ENCODE measurements at regions not wholly inside any gene's neighbourhood (a gene's known extent, or its start where the extent isn't known, plus 50 kb on each side); places are given as distances from the start of the nearest gene placed in this dataset.
"Not testable (repeated sequence)": the region's sequence is repeated elsewhere in the genome, so short reads cannot be mapped to it uniquely, and the experiment has no call there.

DNA sequence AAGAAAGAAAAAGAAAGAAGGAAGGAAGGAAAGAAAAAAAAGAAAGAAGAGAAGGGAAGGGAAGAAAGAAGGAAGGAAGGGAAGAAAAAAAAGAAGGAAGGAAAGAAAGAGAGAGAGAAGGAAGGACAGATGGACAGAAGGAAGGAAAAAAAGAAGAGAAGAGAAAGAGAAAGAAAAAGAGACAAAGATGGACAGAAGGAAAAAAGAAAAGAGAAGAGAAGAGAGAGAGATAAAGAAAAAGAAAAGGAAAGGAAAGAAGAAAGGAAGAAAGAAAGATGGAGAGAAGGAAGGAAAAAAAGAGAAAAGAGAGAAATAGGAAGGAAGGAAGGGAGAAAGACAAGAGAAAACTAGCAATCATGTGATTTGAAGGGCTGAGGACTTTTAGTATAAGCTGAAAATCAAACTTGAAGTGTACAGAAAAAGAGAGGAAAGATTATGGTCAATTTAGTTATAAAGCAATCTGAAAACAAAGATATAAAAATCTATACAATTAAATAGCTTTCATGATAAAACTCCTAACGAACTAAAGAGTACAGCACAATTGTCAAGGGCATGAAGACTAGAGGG, 115.3 kb downstream of the LTN1 start:
- no peak for DNase-seq

GRCh38 chr21:28875078-28875477, 117.6 kb downstream of the LTN1 start:
- DNase-seq: no peak

DNA sequence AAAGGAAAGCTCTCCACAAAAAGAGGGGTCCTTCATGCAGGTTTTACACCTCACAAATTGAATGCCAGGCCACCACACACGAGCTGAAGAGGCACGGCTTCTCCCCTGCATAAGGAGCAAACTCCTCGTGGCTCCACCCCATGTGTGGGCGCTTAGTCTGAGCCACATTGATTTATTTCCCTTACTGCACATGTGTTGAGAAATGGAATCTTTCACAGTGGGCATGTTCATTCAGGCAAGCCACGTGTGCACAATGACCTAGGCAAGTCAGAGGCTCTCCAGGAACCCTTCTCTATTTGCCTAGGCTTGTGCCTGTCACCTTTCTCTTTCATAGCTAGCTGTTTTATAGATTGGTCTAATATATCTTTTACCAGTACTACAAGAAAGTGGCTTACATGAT, 120.5 kb downstream of the LTN1 start:
- no peak for DNase-seq

- DNase-seq: no peak
Measured at GRCh38 chr21:28871388-28872010, 121.2 kb downstream of the LTN1 start.

DNA sequence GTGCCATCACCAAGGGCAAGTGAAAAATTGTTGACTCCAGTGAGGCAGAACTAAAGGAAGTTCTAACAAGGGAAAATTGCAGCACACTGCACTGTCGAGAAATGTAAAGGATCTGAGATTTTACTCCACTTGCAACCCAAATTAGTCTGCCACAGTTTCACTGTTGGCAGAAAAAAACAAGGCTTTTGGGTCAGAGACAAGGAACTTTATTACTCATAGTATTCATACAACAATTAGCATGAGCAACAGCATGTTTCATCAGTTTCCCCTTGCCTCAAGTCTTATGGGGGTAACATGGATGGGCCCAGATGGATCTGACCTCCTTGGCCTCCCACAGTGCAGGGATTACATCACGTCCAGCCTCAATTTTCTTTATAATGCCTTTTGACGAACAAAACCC, 125.3 kb downstream of the LTN1 start:
- peak in 1 of 3 donors; percentile 23 for DNase-seq

DNA sequence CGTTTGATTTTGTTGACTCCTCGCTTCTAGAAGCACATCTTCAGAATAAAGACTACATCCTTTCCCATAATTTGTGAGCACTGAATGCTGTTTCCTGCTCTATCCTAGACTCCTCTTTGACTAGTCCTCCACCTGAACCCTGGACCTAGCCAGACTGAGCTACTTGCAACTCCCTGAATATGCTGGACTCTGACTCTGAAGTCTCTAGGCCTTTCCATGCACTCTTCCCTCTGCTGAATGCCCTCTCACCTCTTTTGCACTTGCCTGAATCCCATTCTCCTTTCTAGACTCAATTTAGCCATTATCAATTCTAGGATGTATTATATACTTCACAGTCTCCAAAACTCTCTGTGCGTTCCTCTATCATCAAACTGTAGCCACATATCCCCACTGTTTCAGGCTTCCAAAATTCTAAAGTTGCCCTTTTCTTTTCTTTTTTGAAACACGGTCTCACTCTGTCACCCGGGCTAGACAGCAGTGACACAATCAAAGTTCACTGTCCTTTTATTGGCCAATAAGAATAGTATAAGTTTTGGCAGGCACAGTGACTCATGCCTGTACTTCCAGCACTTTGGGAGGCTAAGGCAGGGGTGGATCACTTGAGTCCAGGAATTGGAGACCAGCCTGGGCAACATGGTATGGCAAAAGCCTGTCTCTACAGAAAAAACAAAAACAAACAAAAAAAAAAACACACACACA, 127.0 kb downstream of the LTN1 start:
- no peak for DNase-seq

DNA sequence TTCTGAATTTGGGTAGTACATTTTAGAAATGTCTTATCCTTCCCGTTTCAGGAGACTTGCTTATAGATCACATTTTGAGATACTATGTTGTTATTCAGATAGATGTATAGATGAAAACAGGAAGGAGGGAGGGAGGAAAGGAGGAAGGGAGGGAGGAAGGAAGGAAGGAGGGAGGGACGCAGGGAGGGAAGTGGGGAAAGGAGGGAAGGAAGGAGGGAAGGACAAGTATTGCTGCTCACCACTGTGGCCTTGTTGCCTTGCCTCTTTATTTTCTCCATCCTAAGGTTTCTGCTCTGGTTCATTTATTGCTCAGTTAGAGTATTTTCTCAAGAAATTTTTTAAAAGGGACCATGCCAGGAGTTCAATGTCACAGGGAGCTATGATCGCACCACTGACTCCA, 134.3 kb downstream of the LTN1 start:
- no peak for DNase-seq

DNA sequence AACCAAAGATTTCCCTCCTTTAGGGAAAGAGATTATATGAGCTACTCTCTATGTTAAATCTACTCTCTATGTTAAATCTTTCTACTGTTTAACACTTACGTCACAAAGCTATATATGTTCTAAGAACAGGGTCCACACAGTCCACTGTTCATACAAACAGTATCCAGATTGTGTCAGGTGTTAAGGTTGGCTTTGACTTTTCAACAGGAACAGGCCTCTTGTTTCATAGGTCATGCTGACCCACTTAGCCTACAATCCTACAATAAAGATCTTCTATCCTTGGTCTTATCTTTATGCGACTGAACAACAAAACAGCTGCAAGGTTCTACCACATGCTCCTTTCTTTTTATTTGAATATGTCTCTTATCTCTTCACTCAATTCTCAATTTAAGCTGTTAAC, 134.9 kb downstream of the LTN1 start:
- DNase-seq: no peak

GRCh38 chr21:28856588-28857250, 136.0 kb downstream of the LTN1 start:
- DNase-seq: peak in 1 of 3 donors; percentile 5

GRCh38 chr21:28852706-28853105, 140.0 kb downstream of the LTN1 start:
- DNase-seq: no peak

- DNase-seq: no peak
Measured at GRCh38 chr21:28851645-28852044, 141.0 kb downstream of the LTN1 start.

GRCh38 chr21:28839237-28839636, 153.4 kb downstream of the LTN1 start:
- not testable (repeated sequence) for DNase-seq

GRCh38 chr21:28837426-28837825, 155.3 kb downstream of the LTN1 start:
- not testable (repeated sequence) for DNase-seq

DNA sequence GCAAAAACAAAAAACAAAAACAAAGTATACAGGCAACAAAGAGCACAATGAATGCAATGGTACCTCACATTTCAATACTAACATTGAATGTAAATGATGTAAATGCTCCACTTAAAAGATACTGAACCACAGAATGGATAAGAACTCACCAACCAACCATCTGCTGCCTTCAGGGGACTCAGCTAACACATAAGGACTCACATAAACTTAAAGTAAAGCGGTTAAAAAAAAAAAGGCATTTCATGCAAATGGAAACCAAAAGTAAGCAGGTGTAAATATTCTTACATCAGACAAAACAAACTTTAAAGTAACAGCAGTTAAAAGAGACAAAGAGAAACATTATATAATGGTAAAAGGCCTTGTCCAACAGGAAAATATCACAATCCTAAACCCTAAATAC, 156.1 kb downstream of the LTN1 start:
- not testable (repeated sequence) for DNase-seq

GRCh38 chr21:28834335-28835238, 158.1 kb downstream of the LTN1 start:
- no peak for DNase-seq

DNA sequence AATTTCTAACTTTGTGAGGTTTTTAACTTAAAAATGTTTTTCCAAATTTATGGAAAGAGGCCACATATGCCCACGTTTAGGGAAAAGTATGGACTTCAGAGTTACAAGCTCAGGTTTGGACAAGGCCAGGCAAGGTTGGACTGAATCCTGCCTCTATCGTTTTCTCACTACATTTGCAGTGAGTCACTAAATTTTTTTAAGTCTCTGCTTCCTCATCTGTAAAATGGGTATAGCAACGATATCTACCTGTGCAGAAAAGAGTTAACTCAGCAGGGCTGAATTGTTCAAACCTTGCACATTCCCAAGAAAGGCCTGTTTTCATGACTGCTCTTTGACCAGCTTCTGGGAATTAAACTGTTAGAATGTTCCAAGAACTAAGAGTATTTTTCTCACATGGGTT, 159.1 kb downstream of the LTN1 start:
- DNase-seq: no peak

GRCh38 chr21:28833182-28833581, 159.5 kb downstream of the LTN1 start:
- DNase-seq: no peak

DNA sequence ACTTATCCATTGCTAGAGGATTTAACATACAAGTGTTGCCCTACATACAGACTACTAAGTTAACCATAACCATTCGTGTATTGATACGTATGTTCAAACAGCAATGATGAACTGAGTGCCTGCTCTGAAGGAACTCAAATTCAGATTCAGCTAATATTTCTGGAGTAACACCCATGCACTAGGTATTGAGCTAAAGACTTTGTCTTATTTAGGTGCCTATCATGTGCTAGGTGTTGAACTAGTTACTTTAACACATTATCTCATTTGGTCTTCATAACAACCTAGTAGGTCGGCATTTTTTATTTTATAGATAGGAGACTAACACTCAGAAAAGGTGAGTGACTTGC, 160.0 kb downstream of the LTN1 start:
- no peak for DNase-seq

DNA sequence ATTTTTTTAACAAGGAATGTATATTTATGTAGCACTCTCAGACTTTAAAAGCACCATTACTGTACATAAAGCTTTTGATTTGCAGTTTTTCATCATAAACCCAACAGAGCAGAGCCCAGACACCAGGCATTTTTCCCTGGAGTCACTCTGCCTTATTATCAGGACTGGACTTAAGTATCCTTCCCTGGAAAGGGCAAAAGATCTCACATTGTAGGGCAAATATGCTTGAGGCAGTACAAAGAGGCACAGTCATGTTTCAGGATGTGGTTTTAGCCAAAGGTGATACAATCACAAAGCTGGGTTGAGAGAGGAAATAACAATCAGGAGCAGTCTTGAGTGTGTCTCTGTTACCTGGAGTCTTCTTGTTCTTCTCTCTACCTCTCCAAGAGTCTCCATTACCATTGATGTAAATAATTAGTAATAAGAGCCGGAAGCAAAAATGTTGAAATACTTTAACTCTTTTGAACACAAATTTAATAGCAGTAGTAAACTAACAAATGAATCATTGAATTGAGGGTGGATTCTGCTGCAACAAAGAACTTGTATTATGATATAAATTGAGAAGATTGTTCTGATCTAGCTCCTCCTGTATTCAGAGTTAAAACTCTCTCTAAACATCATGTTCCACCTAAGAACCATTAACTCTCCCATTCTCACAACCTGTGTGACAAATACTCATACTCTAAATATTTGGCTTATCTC, 160.5 kb downstream of the LTN1 start:
- DNase-seq: no peak

DNA sequence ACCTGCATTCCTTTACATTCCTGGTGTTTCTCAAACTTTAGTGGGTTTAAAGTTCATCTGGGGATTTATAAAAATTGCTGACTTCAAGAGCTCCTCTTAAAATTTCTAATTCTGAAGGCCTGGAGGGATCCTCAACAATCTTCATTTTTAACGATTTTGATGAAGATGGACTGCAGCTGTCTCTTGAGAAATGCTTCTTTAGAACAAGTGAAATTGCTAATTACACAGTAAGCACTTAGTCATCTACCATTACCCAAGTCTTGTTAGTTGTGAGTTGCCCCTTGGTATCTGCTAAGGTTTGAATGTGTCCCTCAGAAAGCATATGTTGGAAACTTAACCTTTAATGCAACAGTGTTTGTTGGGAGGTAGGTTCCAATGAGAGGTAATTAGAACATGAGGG, 163.7 kb downstream of the LTN1 start:
- DNase-seq: no peak

DNA sequence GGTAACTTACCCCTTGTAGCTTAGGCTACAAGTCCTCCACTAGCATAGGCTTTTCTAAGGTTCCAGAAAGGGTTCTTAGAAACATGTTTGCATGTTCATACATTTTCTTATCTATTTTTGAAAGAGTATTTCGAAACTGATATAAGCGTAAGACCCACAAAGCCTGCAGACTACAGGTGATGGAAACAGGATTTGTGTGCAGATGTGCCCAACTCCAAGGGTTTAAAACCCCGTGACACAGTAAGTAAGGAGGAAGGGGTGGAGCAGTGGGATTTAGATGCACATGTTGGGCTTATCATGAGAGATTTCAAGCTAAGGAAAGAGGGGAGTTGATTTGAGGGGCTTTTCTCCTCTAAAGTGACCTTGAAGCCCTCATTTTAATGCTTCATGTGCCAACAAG, 164.7 kb downstream of the LTN1 start:
- no peak for DNase-seq
